PC-3 (cell line): ENCODE measurements at regions not wholly inside any gene's neighbourhood (a gene's known extent, or its start where the extent isn't known, plus 50 kb on each side); places are given as distances from the start of the nearest gene placed in this dataset.

Experiments
- CTCF ChIP-seq: fragments of 300-600 bp; sonication (generic); conservative IDR thresholded peaks from 2 replicates; pipeline ENCODE4 v1.5.1; 2017; ENCODE audit warnings: antibody characterized with exemption, low read depth, mild to moderate bottlenecking, low read length
- EZH2phosphoT487 ChIP-seq: fragments of 300-600 bp; sonication (generic); IDR thresholded peaks from 2 replicates; pipeline ENCODE4 v1.6.1; 2018; ENCODE audit warnings: mild to moderate bottlenecking, antibody characterized with exemption, low read length, borderline replicate concordance

- TF ChIP-seq CTCF (no peak), EZH2phosphoT487 (no peak)
Measured at GRCh38 chr6:15132854-15133670, 112.8 kb upstream of the JARID2 start.
